ENCODE measurements at regions not wholly inside any gene's neighbourhood (a gene's known extent, or its start where the extent isn't known, plus 50 kb on each side); places are given as distances from the start of the nearest gene placed in this dataset.

- H3K36me3 ChIP-seq: no peaks in the 10 kb centered on the region
- H3K27me3 ChIP-seq: no peaks in the 10 kb centered on the region
- no peak overlapping the region for H3K27ac ChIP-seq
- 35 to 40% methylated on average over 2 of the region's 2 CpGs for WGBS, 2 donors
- intact Hi-C loops (cut with DNase I): no loop called here
- H3K4me3 ChIP-seq: no peak overlapping the region
- TF ChIP-seq CTCF (IDR thresholded peaks at IDR 0.05): no peak
- H3K4me1 ChIP-seq: no peaks in the 10 kb centered on the region
- DNase-seq: no peak
- peaks cover 0 to 21% (median 0%) of the 10 kb centered on the region in 11 donors for H3K9me3 ChIP-seq
- no peak for ATAC-seq
These were observed 152.7 kb upstream of the FKBP1C start for GRCh38 chr6:63058601-63059000.

- WGBS, 2 donors: 74 to 83% methylated on average over 3 of the region's 3 CpGs
- Histone ChIP-seq H3K36me3 (no peaks in the 10 kb centered on the region), H3K4me1 (no peaks in the 10 kb centered on the region), H3K27me3 (no peaks in the 10 kb centered on the region), H3K9me3 (peaks cover 0 to 12% (median 0%) of the 10 kb centered on the region in 11 donors), H3K4me3 (no peak overlapping the region), H3K27ac (no peak overlapping the region)
- no peak for DNase-seq
- intact Hi-C loops (cut with DNase I): no loop called here
- no peak for TF ChIP-seq CTCF (IDR thresholded peaks at IDR 0.05)
- no peak for ATAC-seq
These were observed 147.5 kb upstream of the FKBP1C start for GRCh38 chr6:63063631-63064271.

- Histone ChIP-seq H3K4me1 (no peaks in the 10 kb centered on the region), H3K9me3 (peaks cover 0 to 17% (median 0%) of the 10 kb centered on the region in 11 donors), H3K36me3 (no peaks in the 10 kb centered on the region), H3K27ac (no peak overlapping the region), H3K27me3 (no peaks in the 10 kb centered on the region), H3K4me3 (no peak overlapping the region)
- WGBS, 2 donors: 34 to 40% methylated on average over 3 of the region's 3 CpGs
- TF ChIP-seq CTCF (IDR thresholded peaks at IDR 0.05): no peak
- DNase-seq (no peak), ATAC-seq (no peak)
- intact Hi-C loops (cut with DNase I): no loop called here
These were observed 145.1 kb upstream of the FKBP1C start for GRCh38 chr6:63066055-63066704.

GRCh38 chr6:63094947-63095346 lies 116.3 kb upstream of the FKBP1C start:
- H3K9me3 ChIP-seq: peaks cover 0 to 5% (median 0%) of the 10 kb centered on the region in 11 donors
- intact Hi-C loops (cut with DNase I): no loop called here

More at GRCh38 chr6:63094947-63095346, 116.3 kb upstream of the FKBP1C start:
- no peak for TF ChIP-seq CTCF (IDR thresholded peaks at IDR 0.05)
- ATAC-seq (no peak), DNase-seq (no peak)
- 73 to 81% methylated on average over 6 of the region's 6 CpGs for WGBS, 2 donors
- Histone ChIP-seq H3K27me3 (no peaks in the 10 kb centered on the region), H3K4me1 (no peaks in the 10 kb centered on the region), H3K36me3 (no peaks in the 10 kb centered on the region), H3K27ac (no peak overlapping the region), H3K4me3 (no peak overlapping the region)

Data from heart right ventricle (tissue), 16 donors.